ENCODE measurements at regions not wholly inside any gene's neighbourhood (a gene's known extent, or its start where the extent isn't known, plus 50 kb on each side); places are given as distances from the start of the nearest gene placed in this dataset.
A peak's percentile ranks its signal among the peaks of the same experiment; 100 is the strongest.

- no peak overlapping the region for H3K27ac ChIP-seq
- no peaks in the 10 kb centered on the region for H3K4me1 ChIP-seq
- TF ChIP-seq POLR2A (IDR thresholded peaks at IDR 0.05) (no peak), POLR2AphosphoS5 (IDR thresholded peaks at IDR 0.05) (no peak), CTCF (IDR thresholded peaks at IDR 0.05) (no peak), EP300 (IDR thresholded peaks at IDR 0.05) (no peak)
- WGBS, 2 donors: 82 to 83% methylated on average over 1 of the region's 1 CpG
- no peak for DNase-seq
- no peaks in the 10 kb centered on the region for H3K36me3 ChIP-seq
- no peak for ATAC-seq (ENCODE audit: low FRiP score in 2 of 2)
- no peaks in the 10 kb centered on the region for H3K9me3 ChIP-seq
- H3K4me3 ChIP-seq: no peak overlapping the region
- no peaks in the 10 kb centered on the region for H3K27me3 ChIP-seq
Measured at GRCh38 chr14:83151571-83151970, 1617.9 kb upstream of the SEL1L start.

GRCh38 chr14:83153081-83153480 is 1619.4 kb upstream of the SEL1L start:
- no peaks in the 10 kb centered on the region for H3K9me3 ChIP-seq
- no peaks in the 10 kb centered on the region for H3K4me1 ChIP-seq
- H3K4me3 ChIP-seq: no peak overlapping the region
- TF ChIP-seq POLR2A (IDR thresholded peaks at IDR 0.05): no peak
- no peak for TF ChIP-seq EP300 (IDR thresholded peaks at IDR 0.05)
- no peak for TF ChIP-seq CTCF (IDR thresholded peaks at IDR 0.05)
- no peak for TF ChIP-seq POLR2AphosphoS5 (IDR thresholded peaks at IDR 0.05)
- H3K27me3 ChIP-seq: no peaks in the 10 kb centered on the region
- WGBS, 2 donors: 35 to 67% methylated on average over 1 of the region's 1 CpG
- no peak for DNase-seq
- H3K36me3 ChIP-seq: no peaks in the 10 kb centered on the region
- no peak for ATAC-seq (ENCODE audit: low FRiP score in 2 of 2)
- no peak overlapping the region for H3K27ac ChIP-seq

- no peak for ATAC-seq (ENCODE audit: low FRiP score in 2 of 2)
- Histone ChIP-seq H3K4me3 (no peak overlapping the region), H3K4me1 (no peaks in the 10 kb centered on the region), H3K36me3 (no peaks in the 10 kb centered on the region), H3K9me3 (no peaks in the 10 kb centered on the region), H3K27ac (no peak overlapping the region), H3K27me3 (no peaks in the 10 kb centered on the region)
- TF ChIP-seq CTCF (IDR thresholded peaks at IDR 0.05) (no peak), POLR2A (IDR thresholded peaks at IDR 0.05) (no peak), EP300 (IDR thresholded peaks at IDR 0.05) (no peak), POLR2AphosphoS5 (IDR thresholded peaks at IDR 0.05) (no peak)
- no peak for DNase-seq
- 63% methylated on average over 5 of the region's 5 CpGs for WGBS, 2 donors
Measured at GRCh38 chr14:83162361-83162929, 1628.8 kb upstream of the SEL1L start.

- ATAC-seq (ENCODE audit: low FRiP score in 2 of 2) (no peak), DNase-seq (no peak)
- H3K4me1 ChIP-seq: no peaks in the 10 kb centered on the region
- H3K36me3 ChIP-seq: no peaks in the 10 kb centered on the region
- no peaks in the 10 kb centered on the region for H3K27me3 ChIP-seq
- no peak overlapping the region for H3K27ac ChIP-seq
- WGBS, 2 donors: 65 to 74% methylated on average over 4 of the region's 4 CpGs
- H3K9me3 ChIP-seq: no peaks in the 10 kb centered on the region
- no peak for TF ChIP-seq POLR2AphosphoS5 (IDR thresholded peaks at IDR 0.05)
- TF ChIP-seq EP300 (IDR thresholded peaks at IDR 0.05): no peak
- no peak for TF ChIP-seq CTCF (IDR thresholded peaks at IDR 0.05)
- TF ChIP-seq POLR2A (IDR thresholded peaks at IDR 0.05): no peak
- H3K4me3 ChIP-seq: no peak overlapping the region
Measured at GRCh38 chr14:83163016-83163415, 1629.4 kb upstream of the SEL1L start.

- peak in 1 of 2 donors; percentile 35 for ATAC-seq (ENCODE audit: low FRiP score in 2 of 2)
Measured at GRCh38 chr14:83164016-83164415, 1630.4 kb upstream of the SEL1L start.

More at GRCh38 chr14:83164016-83164415, 1630.4 kb upstream of the SEL1L start:
- no peaks in the 10 kb centered on the region for H3K36me3 ChIP-seq
- H3K9me3 ChIP-seq: no peaks in the 10 kb centered on the region
- no peak overlapping the region for H3K27ac ChIP-seq
- 69 to 76% methylated on average over 6 of the region's 6 CpGs for WGBS, 2 donors
- TF ChIP-seq CTCF (IDR thresholded peaks at IDR 0.05) (no peak), POLR2A (IDR thresholded peaks at IDR 0.05) (no peak), EP300 (IDR thresholded peaks at IDR 0.05) (no peak), POLR2AphosphoS5 (IDR thresholded peaks at IDR 0.05) (no peak)
- H3K4me3 ChIP-seq: no peak overlapping the region
- DNase-seq: no peak
- no peaks in the 10 kb centered on the region for H3K27me3 ChIP-seq
- H3K4me1 ChIP-seq: no peaks in the 10 kb centered on the region

All from upper lobe of left lung (tissue), 6 donors.